OCI-LY3 (cell line): ENCODE measurements at regions not wholly inside any gene's neighbourhood (a gene's known extent, or its start where the extent isn't known, plus 50 kb on each side); places are given as distances from the start of the nearest gene placed in this dataset.
A peak's percentile ranks its signal among the peaks of the same experiment; 100 is the strongest.

Experiments used
- H2AFZ ChIP-seq: fragments of 200-600, 300-600 bp; shearing (Covaris generic); 2 replicates; pipeline ENCODE4 v1.6.0; 2014; ENCODE audit warnings: antibody characterized with exemption, low read depth, low read length
- H3K27ac ChIP-seq: fragments of 200-600, 300-600 bp; sonication (generic); 2 replicates; pipeline ENCODE4 v1.5.1; 2014; ENCODE audit warnings: mild to moderate bottlenecking, low read length, moderate library complexity, mixed read lengths
- H3K27me3 ChIP-seq: fragments of 200-600, 300-600 bp; sonication (generic); 2 replicates; pipeline ENCODE4 v1.6.1; 2014; ENCODE audit warnings: low read depth, low read length, mixed read lengths
- H3K36me3 ChIP-seq: fragments of 200-600, 300-600 bp; sonication (generic); replicated peaks from 2 replicates; pipeline ENCODE3; 2014; ENCODE audit warnings: low read depth, low read length, mixed read lengths
- H3K4me1 ChIP-seq: fragments of 300-600, 200-600 bp; sonication (generic); 2 replicates; pipeline ENCODE4 v1.6.1; 2014; ENCODE audit warnings: low read length, mixed read lengths
- H3K4me2 ChIP-seq: fragments of 200-600, 300-600 bp; sonication (generic); 2 replicates; pipeline ENCODE4 v1.6.1; 2014; ENCODE audit warnings: low read length, mixed read lengths
- H3K4me3 ChIP-seq: fragments of 300-600, 200-600 bp; sonication (generic); 2 replicates; pipeline ENCODE4 v1.5.1; 2014; ENCODE audit warnings: antibody characterized with exemption, mild to moderate bottlenecking, low read length, moderate library complexity
- H3K79me2 ChIP-seq: fragments of 300-600, 200-600 bp; shearing (Covaris generic); 2 replicates; pipeline ENCODE4 v1.6.1; 2014; ENCODE audit warnings: mild to moderate bottlenecking, low read length, mixed read lengths
- H3K9ac ChIP-seq: fragments of 300-600, 200-600 bp; shearing (Covaris generic); 2 replicates; pipeline ENCODE4 v1.6.0; 2014; ENCODE audit warnings: mild to moderate bottlenecking, low read length, moderate library complexity
- H3K9me3 ChIP-seq: fragments of 200-600, 300-600 bp; shearing (Covaris generic); 2 replicates; pipeline ENCODE4 v1.6.1; 2014; ENCODE audit warnings: low read length, mixed read lengths; ENCODE audit not compliant: insufficient read depth
- H4K20me1 ChIP-seq: fragments of 200-600, 300-600 bp; sonication (generic); 2 replicates; pipeline ENCODE4 v1.6.1; 2016; ENCODE audit warnings: low read length, mixed read lengths; ENCODE audit not compliant: insufficient read depth
- EZH2phosphoT487 ChIP-seq: fragments of 200-600 bp; shearing (Covaris generic); IDR thresholded peaks from 2 replicates; pipeline ENCODE4 v1.6.1; 2018; ENCODE audit warnings: antibody characterized with exemption, mixed run types, low read depth
- TF ChIP-seq, protein P1 (sequence below): fragments of 200-600, 300-600 bp; sonication (generic); IDR thresholded peaks from 2 replicates; pipeline ENCODE4 v1.5.1; 2014; ENCODE audit warnings: antibody characterized with exemption, low read length, low read depth

GRCh38 chr21:35348686-35349085 is 299.6 kb upstream of the RUNX1 start:
- H3K9me3 ChIP-seq = peaks cover 10% of the 10 kb centered on the region; the same call in 1 of the 2 replicates
- H3K79me2 ChIP-seq = no peaks in the 10 kb centered on the region
- H3K9ac ChIP-seq = no peak overlapping the region
- no peak overlapping the region for H3K4me2 ChIP-seq
- H2AFZ ChIP-seq = no peak overlapping the region
- peaks cover 24% of the 10 kb centered on the region for H3K36me3 ChIP-seq
- H3K27me3 ChIP-seq = no peaks in the 10 kb centered on the region
- no peak overlapping the region for H3K27ac ChIP-seq
- peaks cover 29% of the 10 kb centered on the region for H3K4me1 ChIP-seq
- no peak for TF ChIP-seq EZH2phosphoT487
- TF ChIP-seq, protein P1, sequence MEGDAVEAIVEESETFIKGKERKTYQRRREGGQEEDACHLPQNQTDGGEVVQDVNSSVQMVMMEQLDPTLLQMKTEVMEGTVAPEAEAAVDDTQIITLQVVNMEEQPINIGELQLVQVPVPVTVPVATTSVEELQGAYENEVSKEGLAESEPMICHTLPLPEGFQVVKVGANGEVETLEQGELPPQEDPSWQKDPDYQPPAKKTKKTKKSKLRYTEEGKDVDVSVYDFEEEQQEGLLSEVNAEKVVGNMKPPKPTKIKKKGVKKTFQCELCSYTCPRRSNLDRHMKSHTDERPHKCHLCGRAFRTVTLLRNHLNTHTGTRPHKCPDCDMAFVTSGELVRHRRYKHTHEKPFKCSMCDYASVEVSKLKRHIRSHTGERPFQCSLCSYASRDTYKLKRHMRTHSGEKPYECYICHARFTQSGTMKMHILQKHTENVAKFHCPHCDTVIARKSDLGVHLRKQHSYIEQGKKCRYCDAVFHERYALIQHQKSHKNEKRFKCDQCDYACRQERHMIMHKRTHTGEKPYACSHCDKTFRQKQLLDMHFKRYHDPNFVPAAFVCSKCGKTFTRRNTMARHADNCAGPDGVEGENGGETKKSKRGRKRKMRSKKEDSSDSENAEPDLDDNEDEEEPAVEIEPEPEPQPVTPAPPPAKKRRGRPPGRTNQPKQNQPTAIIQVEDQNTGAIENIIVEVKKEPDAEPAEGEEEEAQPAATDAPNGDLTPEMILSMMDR = no peak
- no peak overlapping the region for H3K4me3 ChIP-seq
- no peaks in the 10 kb centered on the region for H4K20me1 ChIP-seq

DNA sequence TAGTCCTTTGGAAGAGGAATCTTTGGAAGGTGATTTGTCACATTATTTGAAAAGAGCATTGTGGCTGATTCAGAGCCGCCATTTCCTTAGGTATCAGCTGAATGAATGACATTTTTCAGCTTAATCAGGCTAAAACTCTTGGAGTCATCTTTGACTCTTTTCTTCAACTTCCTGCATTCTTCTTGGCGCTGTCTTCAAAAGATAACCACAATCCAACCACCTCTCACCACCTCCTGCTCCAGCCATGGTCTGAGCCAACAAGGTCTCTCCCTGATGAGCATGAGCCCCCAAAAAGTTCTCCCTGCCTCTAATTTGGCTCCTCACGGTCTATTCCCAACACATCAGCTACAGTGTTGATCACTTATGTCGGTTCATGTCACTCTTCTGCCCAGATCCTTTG is 297.6 kb upstream of the RUNX1 start:
- Histone ChIP-seq H3K4me2 (no peak overlapping the region), H3K4me3 (no peak overlapping the region), H3K9me3 (peaks cover 10% of the 10 kb centered on the region; the same call in 1 of the 2 replicates), H3K36me3 (peaks cover 21% of the 10 kb centered on the region), H3K9ac (no peak overlapping the region), H3K27ac (no peak overlapping the region), H3K4me1 (peaks cover 42% of the 10 kb centered on the region), H3K79me2 (no peaks in the 10 kb centered on the region), H2AFZ (no peak overlapping the region), H4K20me1 (no peaks in the 10 kb centered on the region), H3K27me3 (no peaks in the 10 kb centered on the region)
- no peak for TF ChIP-seq EZH2phosphoT487
- TF ChIP-seq, protein P1 = no peak

- TF ChIP-seq, protein P1 = no peak
- TF ChIP-seq EZH2phosphoT487 = no peak
- Histone ChIP-seq H3K4me2 (no peak overlapping the region), H3K4me3 (no peak overlapping the region), H3K9ac (no peak overlapping the region), H2AFZ (no peak overlapping the region), H3K36me3 (peaks cover 21% of the 10 kb centered on the region), H3K27ac (no peak overlapping the region), H3K9me3 (peaks cover 10% of the 10 kb centered on the region; the same call in 1 of the 2 replicates), H3K79me2 (no peaks in the 10 kb centered on the region), H3K27me3 (no peaks in the 10 kb centered on the region), H4K20me1 (no peaks in the 10 kb centered on the region), H3K4me1 (peaks cover 42% of the 10 kb centered on the region)
Measured at GRCh38 chr21:35345954-35346353, 296.9 kb upstream of the RUNX1 start.

DNA sequence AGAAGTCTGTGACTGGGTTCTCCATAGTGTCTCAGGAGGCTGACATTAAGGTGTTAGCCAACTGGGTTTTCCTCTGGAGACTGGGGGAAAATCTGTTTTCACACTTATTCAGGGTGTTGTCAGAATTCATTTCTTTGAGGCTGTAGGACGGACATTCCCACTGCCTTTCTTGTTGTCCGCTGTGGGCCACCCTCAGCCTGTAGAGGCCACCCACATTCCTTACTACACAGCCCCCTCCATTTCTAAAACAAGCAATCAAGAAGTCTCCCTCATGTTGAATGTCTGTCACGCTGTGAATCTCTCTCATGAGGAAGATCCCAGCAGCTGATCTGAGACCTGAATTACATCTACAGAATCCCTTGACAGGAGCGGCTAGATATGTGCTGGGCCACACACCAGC is 295.5 kb upstream of the RUNX1 start:
- H3K4me2 ChIP-seq = no peak overlapping the region
- H2AFZ ChIP-seq = no peak overlapping the region
- no peaks in the 10 kb centered on the region for H3K27me3 ChIP-seq
- peaks cover 21% of the 10 kb centered on the region for H3K36me3 ChIP-seq
- H3K79me2 ChIP-seq = no peaks in the 10 kb centered on the region
- H3K9ac ChIP-seq = peak overlapping the region; percentile 91; the same call in 1 of the 2 replicates
- H3K9me3 ChIP-seq = peaks cover 10% of the 10 kb centered on the region; the same call in 1 of the 2 replicates
- peaks cover 49% of the 10 kb centered on the region for H3K4me1 ChIP-seq
- H3K27ac ChIP-seq = peak overlapping the region; percentile 98
- H4K20me1 ChIP-seq = no peaks in the 10 kb centered on the region
- TF ChIP-seq, protein P1 = no peak
- TF ChIP-seq EZH2phosphoT487 = no peak
- H3K4me3 ChIP-seq = no peak overlapping the region
